Activated naive CD8-positive, alpha-beta T cell treated with anti-CD3 and anti-CD28 coated beads, Interleukin-2, amount 50 U/mL, for 16 hours (primary cell): ENCODE measurements at regions not wholly inside any gene's neighbourhood (a gene's known extent, or its start where the extent isn't known, plus 50 kb on each side); places are given as distances from the start of the nearest gene placed in this dataset.
"Not testable (repeated sequence)": the region's sequence is repeated elsewhere in the genome, so short reads cannot be mapped to it uniquely, and the experiment has no call there.

Source experiments
- DNase-seq: peaks from one replicate; pipeline ENCODE4 v3.0.0-alpha.2; 2020; ENCODE audit warnings: low read depth, low spot score

- not testable (repeated sequence) for DNase-seq
Observed at GRCh38 chr5:91285062-91285461, 98.1 kb downstream of the ARRDC3 start.

- no peak for DNase-seq
Observed at GRCh38 chr5:91283899-91284298, 99.2 kb downstream of the ARRDC3 start.

- no peak for DNase-seq
Observed at GRCh38 chr5:91283326-91283725, 99.8 kb downstream of the ARRDC3 start.

GRCh38 chr5:91282210-91282609, 100.9 kb downstream of the ARRDC3 start:
- no peak for DNase-seq

- DNase-seq, result no peak
Observed at GRCh38 chr5:91281401-91281800, 101.7 kb downstream of the ARRDC3 start.

- DNase-seq, result peak; percentile 71
Observed at GRCh38 chr5:91280362-91281269, 102.5 kb downstream of the ARRDC3 start.

GRCh38 chr5:91277840-91278239, 105.3 kb downstream of the ARRDC3 start:
- DNase-seq, result no peak

- no peak for DNase-seq
Observed at GRCh38 chr5:91277093-91277626, 106.0 kb downstream of the ARRDC3 start.

- no peak for DNase-seq
Observed at GRCh38 chr5:91272858-91273257, 110.3 kb downstream of the ARRDC3 start.

GRCh38 chr5:91271999-91272398, 111.1 kb downstream of the ARRDC3 start:
- DNase-seq, result no peak

- DNase-seq, result no peak
Observed at GRCh38 chr5:91269198-91269597, 113.9 kb downstream of the ARRDC3 start.

GRCh38 chr5:91266184-91266705, 116.9 kb downstream of the ARRDC3 start:
- DNase-seq, result no peak

GRCh38 chr5:91264311-91265051, 118.6 kb downstream of the ARRDC3 start:
- no peak for DNase-seq

- no peak for DNase-seq
Observed at GRCh38 chr5:91263898-91264297, 119.2 kb downstream of the ARRDC3 start.

GRCh38 chr5:91257301-91257700, 125.8 kb downstream of the ARRDC3 start:
- DNase-seq, result no peak

- DNase-seq, result no peak
Observed at GRCh38 chr5:91256142-91256524, 127.0 kb downstream of the ARRDC3 start.

GRCh38 chr5:91255396-91256141, 127.5 kb downstream of the ARRDC3 start:
- DNase-seq, result no peak

- DNase-seq, result no peak
Observed at GRCh38 chr5:91252916-91253315, 130.2 kb downstream of the ARRDC3 start.

- DNase-seq, result no peak
Observed at GRCh38 chr5:91245871-91246270, 137.2 kb downstream of the ARRDC3 start.

- no peak for DNase-seq
Observed at GRCh38 chr5:91245074-91245452, 138.1 kb downstream of the ARRDC3 start.

GRCh38 chr5:91244380-91245073, 138.6 kb downstream of the ARRDC3 start:
- no peak for DNase-seq
